Activated CD4-positive, CD25-positive, alpha-beta regulatory T cell treated with anti-CD3 and anti-CD28 coated beads, Interleukin-2, amount 50 U/mL, for 72 hours (primary cell): ENCODE measurements at regions not wholly inside any gene's neighbourhood (a gene's known extent, or its start where the extent isn't known, plus 50 kb on each side); places are given as distances from the start of the nearest gene placed in this dataset.
"Not testable (repeated sequence)": the region's sequence is repeated elsewhere in the genome, so short reads cannot be mapped to it uniquely, and the experiment has no call there.

ENCODE experiments used
- DNase-seq: peaks from one replicate; pipeline ENCODE4 v3.0.0; 2021

DNA sequence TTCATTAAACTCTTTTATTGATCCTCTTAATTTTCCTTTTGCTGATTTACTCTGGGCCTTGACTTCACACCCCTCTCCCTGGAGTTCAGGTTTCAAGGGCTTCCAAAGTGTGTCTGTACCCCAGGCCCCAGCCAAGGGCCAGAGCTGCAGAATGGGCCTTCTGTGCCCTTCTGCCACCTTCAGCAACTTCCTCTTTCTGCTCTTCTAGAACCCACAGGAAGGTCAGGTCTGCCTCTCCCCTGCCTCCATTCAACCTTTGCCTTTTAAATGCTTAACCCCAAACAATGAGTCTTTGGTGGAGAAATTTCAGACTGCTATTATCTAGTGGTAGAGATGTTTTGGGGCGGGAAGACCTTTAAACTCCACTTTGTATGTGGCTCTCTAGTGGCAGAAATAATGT lies 63.1 kb downstream of the TSN start:
- DNase-seq = no peak

DNA sequence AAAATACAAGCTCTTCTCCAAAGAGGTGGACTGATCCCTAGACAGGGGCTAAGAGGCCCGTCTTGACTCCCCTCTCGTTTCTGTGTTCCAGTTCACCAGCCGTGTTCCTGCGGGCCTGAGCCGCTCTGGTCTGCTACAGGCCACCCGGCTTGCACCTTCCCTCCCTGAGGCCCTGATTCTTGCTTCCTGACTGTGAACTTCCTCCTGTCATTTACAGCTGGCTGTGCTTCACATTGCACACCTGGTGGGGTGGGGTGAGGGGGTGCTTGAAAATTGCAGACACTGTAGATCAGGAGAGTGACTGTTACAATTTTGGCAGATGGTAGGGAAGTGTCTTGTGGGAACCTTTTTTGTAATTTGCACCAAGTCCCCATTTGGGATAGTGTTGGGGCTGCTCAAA lies 64.4 kb downstream of the TSN start:
- DNase-seq = no peak

DNA sequence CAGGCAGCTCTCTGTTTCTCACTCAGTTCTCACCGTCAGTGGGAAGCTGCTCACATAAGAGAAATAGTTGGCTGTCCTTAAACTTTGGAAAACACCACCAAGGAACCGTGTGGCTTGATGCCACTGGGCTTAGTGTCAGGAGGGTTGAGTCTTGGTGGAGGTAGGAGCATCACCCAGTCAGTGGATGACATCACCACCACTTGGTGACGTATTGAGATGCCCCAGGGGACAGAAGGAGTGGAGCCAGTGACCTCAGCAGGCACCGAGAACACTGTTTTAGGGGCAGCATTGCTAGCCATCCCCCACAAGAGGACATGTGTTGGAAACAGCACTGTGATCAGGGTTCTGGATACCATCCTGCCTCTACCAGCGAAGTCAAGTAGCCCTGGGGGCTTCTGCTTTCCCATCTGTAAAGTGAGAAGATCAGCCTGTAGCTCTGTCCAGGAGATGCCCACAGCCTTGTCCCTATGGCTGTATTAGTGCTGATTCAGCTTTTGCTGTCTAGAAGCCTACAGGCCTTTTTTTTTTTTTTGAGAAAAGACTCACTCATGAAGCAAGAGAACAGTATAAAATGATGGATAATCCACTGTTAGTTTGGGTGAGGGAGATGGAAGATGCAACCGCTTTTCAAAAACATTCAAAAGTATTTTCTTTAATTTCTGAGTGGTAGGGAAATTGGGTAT lies 66.2 kb downstream of the TSN start:
- DNase-seq = no peak

DNA sequence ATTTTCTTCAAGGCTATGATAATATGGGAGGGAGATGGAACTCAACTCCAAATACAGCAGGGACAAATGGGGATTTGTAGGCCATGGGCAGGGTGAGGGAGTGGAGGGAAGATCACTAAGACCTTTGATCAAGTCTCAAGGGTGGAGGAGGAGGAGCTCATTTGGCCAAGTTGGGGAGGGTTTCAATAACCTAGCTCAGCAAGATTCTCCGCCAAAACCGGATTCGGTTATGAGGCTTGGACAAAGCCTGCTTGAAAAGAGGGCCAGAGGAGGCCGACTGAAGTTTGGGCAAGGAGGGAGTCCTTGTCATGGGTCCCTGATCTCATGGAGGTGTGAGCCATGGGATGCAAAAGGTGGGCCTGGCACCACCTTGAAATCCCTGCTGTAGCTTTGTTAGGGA lies 68.8 kb downstream of the TSN start:
- no peak for DNase-seq

DNA sequence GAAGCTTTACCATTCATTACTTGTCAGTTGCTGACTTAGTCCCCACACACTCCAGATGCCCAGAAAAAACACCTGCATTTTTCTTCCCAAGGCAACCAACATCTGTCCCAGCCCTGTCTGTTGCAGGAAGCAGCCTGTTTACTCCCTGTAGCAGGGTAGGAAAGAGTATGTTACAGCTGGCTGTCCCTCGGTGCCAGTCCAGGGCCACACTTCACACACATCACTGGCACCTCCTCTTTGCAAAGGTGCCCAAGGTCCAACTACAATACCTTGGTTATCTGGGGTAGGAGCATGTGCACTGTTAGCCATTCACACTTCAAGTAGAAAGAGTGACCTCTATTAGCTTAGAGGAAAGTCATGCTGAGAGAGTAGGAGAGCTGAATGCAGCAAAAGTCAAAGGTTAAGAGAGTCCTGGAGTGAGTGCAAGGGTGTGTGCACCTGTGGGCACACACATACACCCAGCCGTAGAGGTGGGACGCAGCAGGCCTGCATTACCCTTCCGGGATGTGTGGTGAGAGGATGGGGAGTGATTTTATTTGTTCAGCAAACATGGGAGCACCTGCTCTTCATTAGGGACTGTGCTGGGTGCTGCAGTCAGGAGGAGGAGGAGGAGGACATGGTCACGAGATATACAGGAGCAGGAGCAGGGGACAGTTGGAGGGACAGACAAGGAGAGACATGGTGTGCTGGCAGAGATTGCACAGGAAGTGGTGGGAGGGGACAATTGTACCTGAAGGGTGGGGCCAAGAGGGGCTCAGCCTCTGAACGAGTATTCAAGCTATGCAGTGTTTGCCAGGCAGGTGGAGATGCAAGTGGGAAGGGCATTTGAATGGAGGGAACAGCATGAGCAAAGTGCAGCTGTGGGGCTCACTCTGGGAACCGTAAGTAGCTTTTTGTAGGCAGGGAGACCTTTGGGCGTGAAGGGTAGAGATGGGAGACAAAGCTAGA lies 69.8 kb downstream of the TSN start:
- no peak for DNase-seq

DNA sequence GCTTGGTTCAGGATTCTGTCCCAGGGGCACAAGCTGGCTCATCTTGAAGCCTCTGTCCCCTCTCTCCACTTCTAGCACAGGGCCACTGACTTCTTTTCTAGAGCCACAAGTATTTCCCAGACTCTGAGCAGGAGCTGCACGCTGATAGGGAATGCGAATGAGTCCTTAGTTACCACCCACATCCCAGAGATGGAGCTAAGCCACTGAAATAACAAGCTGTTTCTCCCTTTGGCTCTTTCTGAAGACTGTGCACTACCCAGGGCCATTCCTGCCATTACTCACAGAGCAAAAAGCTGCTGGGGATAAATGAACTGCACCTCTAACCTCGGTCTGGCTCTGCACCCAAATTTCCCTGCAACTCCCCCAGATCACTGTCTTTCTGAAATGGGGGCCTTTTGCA lies 70.6 kb downstream of the TSN start:
- no peak for DNase-seq

DNA sequence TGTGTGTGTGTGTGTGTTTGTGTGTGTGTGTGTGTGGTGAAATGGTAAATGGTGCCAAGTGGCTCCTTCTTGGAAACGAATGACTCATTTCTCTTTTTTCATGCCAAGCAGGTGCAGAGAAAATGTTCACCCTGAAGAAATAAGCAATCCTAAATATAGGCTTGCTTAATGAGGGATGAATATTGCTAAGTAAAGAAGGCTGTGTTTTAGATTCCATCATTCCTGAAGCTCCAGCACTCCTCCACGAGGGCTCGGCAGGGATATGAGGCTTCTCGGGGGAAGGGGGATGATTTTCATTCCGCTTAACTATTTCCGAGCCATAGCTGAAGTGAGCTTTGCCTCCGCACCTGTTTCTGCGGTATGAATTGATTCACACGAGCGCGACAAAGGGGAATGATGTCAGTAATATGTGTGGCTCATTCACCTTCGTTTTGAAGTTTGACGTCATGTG lies 72.9 kb downstream of the TSN start:
- DNase-seq = no peak

DNA sequence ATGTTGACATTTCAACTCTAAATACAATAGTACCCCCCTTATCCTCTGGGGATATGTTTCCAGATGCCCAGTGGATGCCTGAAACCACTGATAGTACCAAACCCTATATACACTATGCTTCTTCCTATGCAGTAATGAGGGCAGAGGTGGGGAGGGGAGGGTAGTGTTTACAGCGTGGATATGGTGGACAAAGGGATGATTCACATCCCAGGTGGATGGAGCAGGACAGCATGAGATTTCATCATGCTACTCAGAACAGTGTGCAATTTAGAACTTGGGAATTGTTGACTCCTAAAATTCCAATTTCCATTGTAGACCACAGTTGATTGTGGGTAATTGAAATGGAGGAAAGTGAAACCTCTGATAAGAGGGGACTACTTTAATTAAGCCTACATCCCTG lies 75.4 kb downstream of the TSN start:
- DNase-seq = no peak

DNA sequence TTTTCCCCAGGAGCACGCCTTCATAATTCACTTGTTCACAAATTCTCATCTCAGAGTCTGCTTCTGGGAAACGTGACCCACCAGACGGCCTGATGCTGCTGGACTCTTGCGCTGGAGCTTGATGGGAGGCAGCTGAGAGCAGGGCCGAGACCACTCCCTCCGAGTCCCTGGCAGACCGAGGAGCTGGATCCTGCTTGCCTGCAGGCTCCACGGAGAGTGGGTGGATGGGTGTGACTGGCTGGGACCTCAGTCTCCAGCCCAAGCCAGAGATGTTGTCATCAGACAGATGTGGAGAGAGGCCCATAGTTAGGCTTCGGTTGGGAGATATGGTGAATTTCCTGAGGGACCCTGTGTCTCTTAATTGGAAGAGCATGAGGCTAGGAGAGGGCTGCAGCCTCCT lies 76.4 kb downstream of the TSN start:
- no peak for DNase-seq

DNA sequence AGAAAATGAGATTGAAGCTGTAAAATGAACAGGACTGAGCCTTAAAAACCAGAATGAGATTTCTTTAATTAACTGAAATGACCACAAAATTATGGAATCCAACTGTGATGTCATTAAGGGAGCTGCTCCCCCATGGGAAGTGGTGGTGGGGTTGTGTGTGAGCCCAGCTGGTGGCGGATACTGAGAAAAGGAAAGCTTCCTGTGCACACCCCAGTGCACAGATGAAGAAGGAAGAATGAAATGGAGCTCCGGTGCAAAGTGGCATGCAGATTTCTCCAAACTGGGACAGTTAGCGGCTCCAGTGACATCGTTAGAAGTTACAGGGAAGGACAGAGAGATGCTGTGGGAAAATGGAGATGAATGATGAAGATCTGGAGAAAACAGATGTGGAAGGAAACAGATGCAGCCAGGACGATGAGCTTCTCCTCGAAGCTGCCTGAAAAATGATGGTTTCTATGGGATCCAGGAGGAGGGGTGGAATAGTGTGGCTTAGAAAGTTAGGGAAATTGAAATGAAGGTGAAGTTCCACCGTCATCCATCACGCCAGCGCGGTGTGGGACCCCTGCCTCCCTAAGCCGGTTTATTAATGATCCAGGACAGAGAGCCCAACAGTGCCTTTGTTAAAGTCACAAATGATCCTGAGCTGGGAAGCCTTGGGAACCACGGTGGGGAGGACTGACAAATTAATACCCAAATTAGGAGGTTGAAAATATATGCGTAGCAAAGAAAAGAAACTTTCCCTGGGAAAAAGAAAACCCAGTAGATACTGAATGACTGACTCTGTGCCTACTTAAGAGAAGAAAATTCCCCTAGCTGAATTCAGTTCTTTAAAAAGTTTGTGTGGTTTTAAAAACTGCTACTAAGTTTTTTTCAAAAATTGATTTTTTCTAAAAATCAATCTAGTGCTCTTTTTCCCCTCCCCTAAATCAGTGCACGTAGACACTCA lies 77.2 kb downstream of the TSN start:
- no peak for DNase-seq

DNA sequence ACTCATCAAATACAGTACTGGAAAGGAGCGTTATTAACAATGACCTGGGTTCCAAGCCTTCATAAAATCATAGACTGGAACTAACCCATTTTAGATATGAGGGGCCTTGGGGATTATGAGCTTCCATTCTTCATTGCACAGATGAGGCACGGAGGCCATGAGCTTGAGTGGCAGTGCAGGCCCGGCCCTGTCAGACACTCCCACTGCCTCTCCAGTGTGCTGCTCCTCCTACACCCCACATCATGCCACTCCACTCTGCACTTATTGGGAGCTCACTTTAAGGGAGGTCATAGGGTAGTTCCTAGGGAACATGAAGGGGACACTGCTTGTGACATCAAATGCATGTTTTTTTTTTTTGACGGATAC lies 77.9 kb downstream of the TSN start:
- DNase-seq = no peak

DNA sequence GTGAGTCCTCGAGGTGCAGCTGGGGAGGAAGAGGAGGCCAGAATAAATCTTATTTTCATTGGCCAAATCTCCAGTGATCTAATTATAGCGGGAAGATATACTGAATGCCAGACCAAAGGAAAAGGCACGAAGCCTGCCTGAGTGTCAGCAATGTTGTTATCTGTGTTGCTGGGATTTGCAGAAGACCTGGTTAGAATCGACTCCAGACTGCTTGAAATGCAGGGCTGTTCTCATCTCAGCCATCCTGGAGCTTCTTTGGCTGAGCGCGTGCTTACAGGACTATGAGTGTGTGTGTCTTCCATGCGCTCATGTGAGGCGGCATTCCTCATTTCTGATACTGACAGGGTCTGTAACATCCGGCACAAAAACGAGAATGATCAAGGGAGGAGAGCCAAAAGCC lies 81.2 kb downstream of the TSN start:
- no peak for DNase-seq

DNA sequence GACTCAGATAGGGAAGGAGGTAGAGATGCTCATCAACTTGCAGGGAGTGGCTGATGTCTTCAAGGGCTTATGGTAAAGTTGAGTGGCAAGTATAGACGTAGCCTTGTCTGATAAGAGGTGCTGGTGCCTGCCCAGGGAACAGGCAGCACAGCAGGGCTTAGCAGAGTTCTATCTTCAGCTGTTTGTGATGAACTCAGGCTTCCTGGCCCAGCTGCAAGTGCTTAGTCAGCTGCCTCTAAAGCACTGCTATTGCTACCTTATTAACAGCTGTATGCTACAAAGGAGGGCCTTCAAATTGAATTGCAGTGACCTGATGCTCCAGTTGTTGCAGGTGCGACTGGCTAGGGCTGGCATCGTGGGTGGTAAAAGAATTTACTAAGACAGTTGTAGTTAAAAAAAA lies 82.1 kb downstream of the TSN start:
- DNase-seq = no peak

DNA sequence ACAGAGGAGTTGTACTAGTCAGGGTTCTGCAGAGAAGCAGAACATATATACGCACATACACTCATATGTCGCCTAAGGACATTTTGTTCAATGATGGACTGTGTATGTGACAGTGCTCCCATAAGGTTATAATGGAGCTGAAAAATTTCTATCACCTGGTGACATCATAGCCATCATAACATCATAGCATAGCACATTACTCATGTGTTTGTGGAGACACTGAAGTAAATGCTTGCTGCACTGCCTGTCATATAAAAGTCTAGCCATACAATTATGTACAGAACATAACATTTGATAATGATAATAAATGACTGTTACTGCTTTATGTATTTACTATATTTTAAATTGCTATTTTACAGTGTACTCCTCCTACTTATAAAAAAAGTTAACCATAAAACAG lies 83.1 kb downstream of the TSN start:
- DNase-seq = no peak

DNA sequence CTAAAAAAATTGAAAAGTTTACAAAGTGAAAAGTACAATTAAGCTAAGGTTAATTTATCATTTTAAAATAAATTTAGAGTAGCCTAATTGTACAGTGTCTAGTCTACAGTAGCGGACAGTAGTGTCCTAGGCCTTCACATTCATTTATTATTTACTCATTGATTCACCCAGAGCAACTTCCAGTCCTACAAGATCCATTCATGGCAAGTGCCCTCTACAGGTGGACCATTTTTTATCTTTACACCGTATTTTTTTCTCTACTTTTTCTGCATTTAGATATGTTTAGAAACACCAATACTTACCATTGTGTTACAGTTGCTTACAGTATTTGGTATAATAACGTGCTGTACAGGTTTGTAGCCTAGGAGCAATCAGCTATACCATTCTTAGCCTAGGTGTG lies 84.1 kb downstream of the TSN start:
- DNase-seq = no peak

DNA sequence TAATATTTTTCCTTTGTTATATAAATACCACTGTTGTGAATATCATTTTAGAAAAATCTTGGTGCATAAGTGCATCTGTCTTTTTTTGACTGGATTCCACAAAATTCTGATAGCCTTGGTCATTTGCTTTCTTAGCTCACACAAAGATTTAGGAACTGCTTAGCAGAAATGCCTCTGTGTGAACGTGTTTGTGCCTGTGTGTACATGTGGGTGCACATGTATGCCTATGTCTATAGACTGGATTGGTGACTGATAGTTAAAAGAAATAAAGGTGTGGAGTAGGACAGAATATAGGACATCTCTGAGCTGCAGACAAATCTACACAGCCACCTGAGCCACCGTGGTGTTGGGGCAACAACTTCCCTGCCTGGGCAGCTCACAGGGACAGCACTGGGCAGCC lies 93.8 kb downstream of the TSN start:
- no peak for DNase-seq

DNA sequence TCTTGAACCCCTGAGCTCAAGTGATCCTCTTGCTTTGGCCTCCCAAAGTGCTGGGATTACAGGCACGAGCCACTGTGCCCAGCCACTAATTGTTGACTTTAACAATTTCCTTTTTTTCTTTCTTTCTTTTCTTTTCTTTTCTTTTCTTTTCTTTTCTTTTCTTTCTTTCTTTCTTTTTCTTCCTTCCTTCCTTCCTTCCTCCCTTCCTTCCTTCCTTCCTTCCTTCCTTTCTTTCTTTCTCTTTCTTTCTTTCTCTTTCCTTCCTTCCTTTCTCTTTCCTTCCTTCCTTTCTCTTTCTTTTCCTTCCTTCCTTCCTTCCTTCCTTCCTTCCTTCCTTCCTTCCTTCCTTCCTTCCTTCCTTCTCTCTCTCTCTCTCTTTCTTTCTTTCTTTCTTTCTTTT lies 97.7 kb downstream of the TSN start:
- DNase-seq = not testable (repeated sequence)

DNA sequence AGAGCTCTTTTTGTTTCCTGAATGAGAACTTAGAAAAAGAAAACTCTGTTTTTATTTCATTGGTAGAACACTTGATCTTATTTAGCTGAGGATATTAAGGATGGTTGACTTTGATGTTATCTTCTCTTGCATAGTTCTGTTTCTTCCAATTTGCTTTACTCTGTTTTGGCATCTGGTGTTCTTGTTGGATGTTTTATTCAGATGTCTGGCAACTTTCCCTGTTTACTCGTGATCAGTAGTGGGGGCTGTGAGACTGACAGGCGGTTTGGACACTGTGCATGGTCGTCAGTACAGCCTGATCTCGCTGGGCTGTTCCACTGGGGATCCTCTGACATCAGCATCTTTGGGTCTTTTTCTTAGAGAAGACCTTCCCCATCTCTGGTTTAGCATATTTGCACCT lies 100.1 kb downstream of the TSN start:
- no peak for DNase-seq

DNA sequence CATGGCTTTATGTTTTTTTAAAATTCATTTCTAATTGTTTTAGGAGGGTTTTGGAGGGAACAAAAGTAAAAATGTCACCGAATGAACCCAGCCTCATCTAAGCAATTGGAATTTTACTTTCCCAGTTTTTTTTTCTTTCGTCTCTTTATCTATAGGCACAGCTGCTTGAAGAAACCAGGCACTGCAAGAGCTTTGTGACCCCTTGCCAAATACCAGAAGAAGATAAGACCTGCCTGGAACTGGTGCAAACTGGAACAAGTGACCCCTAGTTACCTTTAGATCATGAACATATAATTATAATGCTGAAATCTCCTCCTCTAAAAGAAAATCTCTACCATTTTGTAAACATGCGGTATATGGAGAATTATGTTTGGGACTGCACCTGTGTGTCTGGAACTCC lies 100.9 kb downstream of the TSN start:
- DNase-seq = no peak

DNA sequence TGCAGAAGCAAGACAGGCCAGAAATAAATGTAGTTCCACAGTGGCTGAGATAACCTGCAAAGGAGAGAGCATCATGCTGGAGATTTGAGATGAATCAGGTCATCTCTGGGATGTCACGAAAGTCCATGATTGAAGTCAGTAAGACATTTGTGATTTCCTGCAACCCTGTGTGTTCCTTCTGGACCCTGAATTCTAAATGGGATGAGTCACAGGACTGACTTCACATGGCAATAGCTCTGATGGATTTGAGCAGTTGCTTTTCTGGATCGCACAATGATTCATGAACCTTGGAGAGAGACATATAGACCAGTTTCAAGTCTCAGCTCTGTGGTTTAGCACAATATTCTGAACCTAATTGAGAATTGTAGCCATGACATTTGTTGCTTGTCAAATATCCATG lies 102.9 kb downstream of the TSN start:
- DNase-seq = no peak

DNA sequence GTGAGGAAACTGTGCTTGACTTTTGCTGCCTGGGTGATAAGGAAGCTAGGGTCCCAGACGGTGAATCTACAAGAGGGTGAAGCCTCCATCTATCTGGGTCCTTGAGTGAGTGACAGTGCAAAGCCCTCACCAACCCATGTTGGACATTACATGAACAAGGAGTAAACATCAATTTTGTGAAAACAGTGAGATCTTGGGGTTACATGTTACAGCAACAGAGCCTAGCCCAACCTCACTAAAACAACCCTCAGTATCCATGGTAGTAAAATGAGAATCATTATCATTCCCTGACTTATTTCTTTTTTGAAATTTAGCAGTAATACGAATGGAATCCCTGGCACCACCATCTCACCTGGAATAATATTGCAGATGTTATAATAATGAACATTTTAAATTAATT lies 103.4 kb downstream of the TSN start:
- DNase-seq = no peak

DNA sequence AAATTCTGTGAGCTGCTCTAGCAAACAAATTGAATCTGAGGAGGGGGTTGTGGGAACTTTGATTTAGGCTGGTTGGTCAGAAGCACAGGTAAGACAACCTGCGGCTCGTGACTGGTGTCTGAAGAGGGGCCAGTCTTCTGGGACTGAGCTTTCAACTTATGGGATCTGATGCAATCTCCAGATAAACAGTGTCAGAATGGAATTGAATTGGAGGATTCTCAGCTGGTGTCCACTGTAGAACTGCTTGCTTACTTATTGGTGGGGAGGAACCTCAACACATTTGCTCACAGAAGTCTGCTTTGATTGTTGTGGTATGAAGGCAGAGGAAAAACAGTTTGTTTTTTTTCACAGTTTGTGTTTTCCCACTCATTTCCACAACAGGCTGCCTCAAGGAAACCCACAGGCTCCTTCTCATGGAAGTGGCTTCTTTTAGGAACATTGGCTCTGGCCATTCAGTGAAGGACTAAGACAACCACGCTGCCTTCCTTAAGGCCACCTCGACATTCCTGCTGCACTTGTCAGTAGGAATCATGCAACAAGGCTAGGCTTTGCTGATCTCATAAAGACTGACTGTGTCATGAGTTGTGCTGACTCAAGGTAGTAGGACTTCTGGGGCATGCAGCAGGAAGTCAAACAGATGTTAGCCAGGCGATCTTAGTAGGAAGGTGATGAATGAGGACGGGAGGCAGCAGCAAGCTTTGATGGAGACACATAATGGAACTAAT lies 104.7 kb downstream of the TSN start:
- no peak for DNase-seq

DNA sequence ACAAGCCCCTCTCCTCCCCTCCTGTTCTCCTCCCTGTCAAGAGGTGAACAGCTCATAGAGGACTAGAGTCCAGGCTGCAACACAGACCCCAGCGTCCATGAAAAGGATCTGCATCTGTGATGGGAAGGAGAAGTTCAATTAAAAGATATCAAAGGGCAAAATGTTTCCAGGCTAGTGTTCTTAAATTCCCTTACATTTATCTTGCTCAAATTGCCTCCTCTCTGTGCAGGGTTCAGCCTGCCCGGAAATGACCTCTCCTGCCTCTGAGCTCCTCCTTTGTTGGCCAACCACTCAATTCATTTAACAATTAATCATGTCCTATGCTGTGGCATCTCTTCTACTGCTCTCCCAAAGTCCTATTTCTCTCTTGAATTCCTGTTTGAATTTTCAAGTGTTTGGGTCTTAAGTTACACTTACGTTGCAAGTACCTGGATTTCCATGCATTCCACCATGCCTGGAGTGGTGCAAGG lies 105.3 kb downstream of the TSN start:
- DNase-seq = no peak
